ENCODE measurements at regions not wholly inside any gene's neighbourhood (a gene's known extent, or its start where the extent isn't known, plus 50 kb on each side); places are given as distances from the start of the nearest gene placed in this dataset.
"Not testable (repeated sequence)": the region's sequence is repeated elsewhere in the genome, so short reads cannot be mapped to it uniquely, and the experiment has no call there.

DNA sequence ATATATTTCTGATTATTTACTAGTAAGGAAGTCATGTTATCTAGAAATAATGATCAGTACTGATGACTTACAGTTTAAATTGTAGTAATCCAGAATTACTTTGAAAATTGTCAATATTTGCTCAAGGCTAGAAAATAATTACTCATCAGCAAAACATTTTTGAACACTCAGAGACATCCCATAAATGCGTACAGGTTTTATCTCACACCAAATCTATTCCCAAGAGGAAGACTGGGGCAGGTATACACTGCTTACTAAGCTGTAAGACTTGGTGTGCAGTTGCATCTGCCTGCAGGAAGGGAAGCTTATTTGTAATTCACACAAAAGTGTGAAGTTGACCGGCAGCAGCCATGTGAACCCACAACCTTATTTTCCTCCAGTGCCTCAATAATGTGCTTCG lies 146.4 kb downstream of the CCER1 start:
- TF ChIP-seq, protein P1, sequence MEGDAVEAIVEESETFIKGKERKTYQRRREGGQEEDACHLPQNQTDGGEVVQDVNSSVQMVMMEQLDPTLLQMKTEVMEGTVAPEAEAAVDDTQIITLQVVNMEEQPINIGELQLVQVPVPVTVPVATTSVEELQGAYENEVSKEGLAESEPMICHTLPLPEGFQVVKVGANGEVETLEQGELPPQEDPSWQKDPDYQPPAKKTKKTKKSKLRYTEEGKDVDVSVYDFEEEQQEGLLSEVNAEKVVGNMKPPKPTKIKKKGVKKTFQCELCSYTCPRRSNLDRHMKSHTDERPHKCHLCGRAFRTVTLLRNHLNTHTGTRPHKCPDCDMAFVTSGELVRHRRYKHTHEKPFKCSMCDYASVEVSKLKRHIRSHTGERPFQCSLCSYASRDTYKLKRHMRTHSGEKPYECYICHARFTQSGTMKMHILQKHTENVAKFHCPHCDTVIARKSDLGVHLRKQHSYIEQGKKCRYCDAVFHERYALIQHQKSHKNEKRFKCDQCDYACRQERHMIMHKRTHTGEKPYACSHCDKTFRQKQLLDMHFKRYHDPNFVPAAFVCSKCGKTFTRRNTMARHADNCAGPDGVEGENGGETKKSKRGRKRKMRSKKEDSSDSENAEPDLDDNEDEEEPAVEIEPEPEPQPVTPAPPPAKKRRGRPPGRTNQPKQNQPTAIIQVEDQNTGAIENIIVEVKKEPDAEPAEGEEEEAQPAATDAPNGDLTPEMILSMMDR (IDR thresholded peaks at IDR 0.05): no peak
- Mint-ChIP-seq H3K4me1 (no peaks in the 10 kb centered on the region), H3K4me3 (no peak overlapping the region), H3K27ac (no peak overlapping the region), H3K27me3 (no peaks in the 10 kb centered on the region), H3K9me3 (peaks cover 2% of the 10 kb centered on the region), H3K36me3 (ENCODE audit: low read depth) (no peaks in the 10 kb centered on the region)
- ChIA-PET CTCF (no interaction called here), POLR2A (no interaction called here)
- intact Hi-C loops (cut with micrococcal nuclease): no loop called here
- ATAC-seq (ENCODE audit: low read depth): no peak
- no peak for DNase-seq

DNA sequence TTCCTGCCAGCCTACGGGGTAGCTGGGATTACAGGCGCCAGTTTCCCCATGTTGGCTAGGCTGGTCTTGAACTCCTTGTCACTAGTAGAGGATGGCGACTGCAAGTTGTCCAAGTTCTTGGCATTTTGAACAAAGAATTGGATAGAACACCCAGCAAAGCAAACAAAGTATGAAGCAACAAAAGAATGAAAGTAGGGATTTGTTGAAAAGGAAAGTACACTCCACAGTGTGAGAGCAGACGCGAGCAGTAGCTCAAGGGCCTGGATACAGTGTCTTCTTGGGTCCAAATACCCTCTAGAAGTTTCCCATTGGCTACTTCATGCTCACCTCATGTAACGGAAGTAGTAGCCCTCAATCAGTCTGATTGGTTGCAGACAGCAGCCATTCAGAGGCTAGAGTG lies 152.2 kb downstream of the CCER1 start:
- ATAC-seq (ENCODE audit: low read depth): no peak
- ChIA-PET POLR2A (no interaction called here), CTCF (no interaction called here)
- TF ChIP-seq, protein P1 (IDR thresholded peaks at IDR 0.05): no peak
- no peak for DNase-seq
- intact Hi-C loops (cut with micrococcal nuclease): no loop called here
- H3K4me3 Mint-ChIP-seq: no peak overlapping the region
- no peak overlapping the region for H3K27ac Mint-ChIP-seq
- no peaks in the 10 kb centered on the region for H3K4me1 Mint-ChIP-seq
- H3K27me3 Mint-ChIP-seq: no peaks in the 10 kb centered on the region
- peaks cover 3% of the 10 kb centered on the region for H3K9me3 Mint-ChIP-seq
- H3K36me3 Mint-ChIP-seq (ENCODE audit: low read depth): no peaks in the 10 kb centered on the region

DNA sequence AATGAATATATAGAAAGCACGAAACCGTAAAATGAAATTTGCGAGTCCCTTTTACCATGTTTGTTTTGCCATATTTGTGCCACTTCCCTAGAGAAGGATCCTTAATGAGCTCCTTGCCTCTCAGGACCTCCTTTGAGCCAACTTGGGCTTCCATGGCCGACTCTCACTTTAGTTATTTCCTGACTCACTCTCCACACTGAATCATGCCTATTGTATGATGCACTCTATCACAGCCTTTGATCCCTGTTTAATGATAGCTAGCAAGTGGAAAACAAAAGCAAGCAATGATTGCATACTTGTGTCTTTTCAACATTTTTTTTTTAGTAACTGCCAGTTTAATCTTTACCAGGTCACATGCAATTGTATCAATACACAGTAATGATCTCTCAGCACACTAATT lies 153.2 kb downstream of the CCER1 start:
- ChIA-PET POLR2A (no interaction called here), CTCF (no interaction called here)
- Mint-ChIP-seq H3K9me3 (peaks cover 3% of the 10 kb centered on the region), H3K4me1 (no peaks in the 10 kb centered on the region), H3K27ac (no peak overlapping the region), H3K27me3 (no peaks in the 10 kb centered on the region), H3K4me3 (no peak overlapping the region), H3K36me3 (ENCODE audit: low read depth) (no peaks in the 10 kb centered on the region)
- TF ChIP-seq, protein P1 (IDR thresholded peaks at IDR 0.05): no peak
- ATAC-seq (ENCODE audit: low read depth): no peak
- intact Hi-C loops (cut with micrococcal nuclease): no loop called here
- DNase-seq: no peak

DNA sequence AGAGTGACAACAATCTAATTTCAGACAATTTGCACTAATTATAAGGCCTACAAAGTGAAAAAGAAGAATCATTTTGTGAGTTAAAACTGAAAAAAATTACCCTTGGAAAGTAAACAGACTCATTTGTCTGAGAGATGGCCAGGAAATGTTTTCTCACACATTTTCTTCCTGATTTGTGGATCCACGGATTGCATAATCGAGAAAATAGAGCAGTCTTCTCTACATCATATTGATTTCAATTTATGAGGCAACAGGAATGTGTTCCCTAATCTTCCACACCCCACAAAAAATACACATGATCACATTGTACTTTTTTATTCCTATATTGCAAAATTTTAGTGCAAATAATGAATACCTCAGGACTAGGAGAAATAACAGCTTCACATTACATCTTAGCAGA lies 160.8 kb downstream of the CCER1 start:
- Mint-ChIP-seq H3K36me3 (ENCODE audit: low read depth) (no peaks in the 10 kb centered on the region), H3K4me3 (no peak overlapping the region), H3K27me3 (no peaks in the 10 kb centered on the region), H3K4me1 (no peaks in the 10 kb centered on the region), H3K9me3 (no peaks in the 10 kb centered on the region), H3K27ac (no peak overlapping the region)
- no peak for DNase-seq
- ChIA-PET POLR2A (no interaction called here), CTCF (no interaction called here)
- ATAC-seq (ENCODE audit: low read depth): no peak
- intact Hi-C loops (cut with micrococcal nuclease): no loop called here
- TF ChIP-seq, protein P1 (IDR thresholded peaks at IDR 0.05): no peak

DNA sequence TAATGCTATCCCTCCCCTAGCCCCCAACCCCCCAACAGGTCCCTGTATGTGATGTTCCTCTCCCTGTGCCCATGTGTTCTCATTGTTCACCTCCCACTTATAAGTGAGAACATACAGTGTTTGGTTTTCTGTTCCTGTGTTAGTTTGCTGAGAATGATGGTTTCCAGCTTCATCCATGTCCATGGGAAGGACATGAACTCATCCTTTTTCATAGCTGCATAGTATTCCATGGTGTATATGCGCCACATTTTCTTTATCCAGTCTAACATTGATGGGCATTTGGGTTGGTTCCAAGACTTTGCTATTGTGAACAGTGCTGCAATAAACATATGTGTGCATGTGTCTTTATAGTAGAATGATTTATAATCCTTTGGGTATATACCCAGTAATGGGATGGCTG lies 162.3 kb downstream of the CCER1 start:
- ATAC-seq (ENCODE audit: low read depth); H3K27ac Mint-ChIP-seq; DNase-seq; H3K9me3 Mint-ChIP-seq; intact Hi-C loops (cut with micrococcal nuclease); H3K36me3 Mint-ChIP-seq (ENCODE audit: low read depth); H3K27me3 Mint-ChIP-seq; H3K4me1 Mint-ChIP-seq; POLR2A ChIA-PET; H3K4me3 Mint-ChIP-seq; CTCF ChIA-PET: not testable (repeated sequence)

DNA sequence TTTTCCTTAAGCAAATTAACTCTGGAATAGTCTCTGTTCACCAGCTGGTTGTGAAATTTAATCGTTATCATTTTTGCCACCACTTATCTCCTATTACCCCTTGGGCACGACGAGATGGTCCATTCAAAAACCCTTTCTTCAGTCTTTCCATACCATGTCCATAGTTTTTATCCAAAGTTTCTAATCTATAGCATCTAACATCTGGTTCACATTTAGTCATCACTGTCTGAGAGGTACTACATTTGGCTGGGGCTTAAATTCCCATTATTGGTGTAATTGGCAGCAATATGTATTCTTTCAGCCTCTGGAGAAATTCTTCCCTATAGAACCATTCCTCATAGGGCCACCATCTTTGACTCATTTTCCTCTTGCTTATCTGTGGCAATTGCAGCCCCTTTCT lies 163.5 kb downstream of the CCER1 start:
- H3K4me3 Mint-ChIP-seq: no peak overlapping the region
- ATAC-seq (ENCODE audit: low read depth) (no peak), DNase-seq (no peak)
- TF ChIP-seq, protein P1 (IDR thresholded peaks at IDR 0.05): no peak
- no peaks in the 10 kb centered on the region for H3K4me1 Mint-ChIP-seq
- H3K27me3 Mint-ChIP-seq: no peaks in the 10 kb centered on the region
- ChIA-PET POLR2A (no interaction called here), CTCF (no interaction called here)
- intact Hi-C loops (cut with micrococcal nuclease): no loop called here
- H3K9me3 Mint-ChIP-seq: peaks cover 3% of the 10 kb centered on the region
- no peaks in the 10 kb centered on the region for H3K36me3 Mint-ChIP-seq (ENCODE audit: low read depth)
- no peak overlapping the region for H3K27ac Mint-ChIP-seq

All from activated B cell treated with CpG ODN at 0.5 μM for 24 hours (primary cell).